GM03348 (cell line): ENCODE measurements at regions not wholly inside any gene's neighbourhood (a gene's known extent, or its start where the extent isn't known, plus 50 kb on each side); places are given as distances from the start of the nearest gene placed in this dataset.

Experiments used
- DNase-seq: peaks from one replicate; pipeline ENCODE4 v3.0.0; 2012; ENCODE audit warnings: low spot score

GRCh38 chr9:3161912-3162311, 318.0 kb upstream of the PUM3 start:
- DNase-seq: no peak

GRCh38 chr9:3157011-3157410, 313.1 kb upstream of the PUM3 start:
- no peak for DNase-seq

GRCh38 chr9:3151672-3152576, 308.0 kb upstream of the PUM3 start:
- DNase-seq: no peak

GRCh38 chr9:3150074-3150473, 306.2 kb upstream of the PUM3 start:
- no peak for DNase-seq

- peak; percentile 29 for DNase-seq
These were observed 294.6 kb upstream of the PUM3 start for GRCh38 chr9:3138231-3139229.

- no peak for DNase-seq
These were observed 293.4 kb upstream of the PUM3 start for GRCh38 chr9:3137347-3137695.

- DNase-seq: peak; percentile 17
These were observed 292.9 kb upstream of the PUM3 start for GRCh38 chr9:3136686-3137346.

- DNase-seq: no peak
These were observed 292.3 kb upstream of the PUM3 start for GRCh38 chr9:3136230-3136629.

GRCh38 chr9:3127564-3127963, 283.7 kb upstream of the PUM3 start:
- no peak for DNase-seq

GRCh38 chr9:3125602-3126405, 281.9 kb upstream of the PUM3 start:
- no peak for DNase-seq

- no peak for DNase-seq
These were observed 280.1 kb upstream of the PUM3 start for GRCh38 chr9:3124001-3124400.

GRCh38 chr9:3118081-3118480, 274.2 kb upstream of the PUM3 start:
- no peak for DNase-seq

GRCh38 chr9:3099646-3100045, 255.8 kb upstream of the PUM3 start:
- no peak for DNase-seq

- DNase-seq: no peak
These were observed 244.3 kb upstream of the PUM3 start for GRCh38 chr9:3088219-3088618.

GRCh38 chr9:3087697-3088096, 243.8 kb upstream of the PUM3 start:
- no peak for DNase-seq

- DNase-seq: no peak
These were observed 237.1 kb upstream of the PUM3 start for GRCh38 chr9:3080951-3081350.

GRCh38 chr9:3074247-3074646, 230.4 kb upstream of the PUM3 start:
- no peak for DNase-seq

- no peak for DNase-seq
These were observed 222.7 kb upstream of the PUM3 start for GRCh38 chr9:3066591-3066990.

- DNase-seq: no peak
These were observed 216.0 kb upstream of the PUM3 start for GRCh38 chr9:3059781-3060468.

GRCh38 chr9:3058409-3058808, 214.5 kb upstream of the PUM3 start:
- DNase-seq: no peak

GRCh38 chr9:3054017-3054586, 210.2 kb upstream of the PUM3 start:
- no peak for DNase-seq
